K562 (cell line): ENCODE measurements at regions not wholly inside any gene's neighbourhood (a gene's known extent, or its start where the extent isn't known, plus 50 kb on each side); places are given as distances from the start of the nearest gene placed in this dataset.

Experiments used
- ATAC-seq: fragments of 200-7000 bp; cut with Tn5 transposase; 3 replicates; pipeline ENCODE4 v1.9.1; 2020; ENCODE audit warnings: moderate library complexity
- BruUV-seq: library from RNA; stranded (reverse); fragments of 400-500 nt; replicated peaks from 2 replicates; lab custom pipeline; 2021; lab: Mats Ljungman, UMichigan
- CTCF ChIA-PET: fragments of 300-600 bp; formaldehyde crosslinking; extraction: SDS; loops from one replicate; lab custom pipeline; 2021; ENCODE audit warnings: low intra/inter-chr PET ratio; lab: Yijun Ruan, JAX
- POLR2A ChIA-PET: fragments of 300-600, 350-650 bp; sonication (Branson Sonifier 250); formaldehyde crosslinking; extraction: SDS; loops from one replicate; lab custom pipeline; 2021; ENCODE audit warnings: antibody characterized with exemption, inconsistent platforms; lab: Yijun Ruan, JAX
- DNase-seq, 4 experiments: peaks; one replicate each; pipeline versions ENCODE4 v3.0.0 to v3.0.0-alpha.2; 2011 to 2018; ENCODE audit warnings: low spot score in 3 of 4, mixed read lengths in 3 of 4; ENCODE audit errors: extremely low read depth in 1 of 4
- FAIRE-seq: peaks from 2 replicates; lab custom pipeline; 2011; peaks lifted over from hg19 to GRCh38; lab: Jason Lieb, UNC
- H2AFZ ChIP-seq: 2 replicates; pipeline ENCODE4 v1.6.0; 2011; ENCODE audit warnings: low read depth, low read length, control low read depth, inconsistent platforms
- H3K27ac ChIP-seq: fragments of 200-600 bp; 3 replicates; pipeline ENCODE4 v1.8.0; 2011; ENCODE audit warnings: low read depth, mild to moderate bottlenecking, control low read depth, inconsistent platforms, low read length, moderate library complexity, mixed read lengths; ENCODE audit errors: extremely low read depth
- H3K27me3 ChIP-seq, 2 experiments: fragments of 300-600 bp in 1 of 2; 2 replicates in 1 of 2; 3 replicates in 1 of 2; pipeline versions ENCODE4 v1.6.0 to v1.8.0; 2011; ENCODE audit warnings: inconsistent platforms in 2 of 2, low read length in 2 of 2, mild to moderate bottlenecking in 1 of 2, mixed read lengths in 1 of 2, moderate library complexity in 1 of 2; ENCODE audit not compliant: control insufficient read depth in 2 of 2, insufficient read depth in 2 of 2
- H3K36me3 ChIP-seq: fragments of 300-600 bp; 3 replicates; pipeline ENCODE4 v1.8.0; 2011; ENCODE audit warnings: mild to moderate bottlenecking, low read length, inconsistent platforms; ENCODE audit not compliant: control insufficient read depth, insufficient read depth
- H3K4me1 ChIP-seq, 2 experiments: fragments of 200-600 bp in 1 of 2; replicated peaks in 1 of 2; 2 replicates in 1 of 2; 3 replicates in 1 of 2; pipeline versions ENCODE4 v1.5.1 to v1.8.0; 2011; ENCODE audit warnings: inconsistent platforms in 2 of 2, low read length in 2 of 2, mild to moderate bottlenecking in 1 of 2, mixed read lengths in 1 of 2, moderate library complexity in 1 of 2; ENCODE audit not compliant: control insufficient read depth in 2 of 2, insufficient read depth in 2 of 2
- H3K4me2 ChIP-seq: 2 replicates; pipeline ENCODE4 v1.6.1; 2011; ENCODE audit warnings: low read length, control low read depth, inconsistent platforms, mixed read lengths; ENCODE audit not compliant: insufficient read depth
- H3K4me3 ChIP-seq: fragments of 200-600 bp; sonication (generic), shearing (Covaris generic); 2 replicates; pipeline ENCODE4 v1.5.1; 2016; ENCODE audit warnings: control low read depth, inconsistent platforms
- H3K79me2 ChIP-seq: fragments of 200-600 bp; 3 replicates; pipeline ENCODE4 v1.8.0; 2011; ENCODE audit warnings: low read length, inconsistent platforms; ENCODE audit not compliant: control insufficient read depth, insufficient read depth
- H3K9ac ChIP-seq, 2 experiments: 2 replicates each; pipeline versions ENCODE4 v1.6.0 to v1.6.1; 2011; ENCODE audit warnings: low read depth in 2 of 2, low read length in 2 of 2, control low read depth in 1 of 2, inconsistent platforms in 1 of 2, mild to moderate bottlenecking in 1 of 2, mixed read lengths in 1 of 2; ENCODE audit not compliant: insufficient read depth in 1 of 2
- H3K9me1 ChIP-seq: one replicate; pipeline ENCODE4 v1.6.0; 2011; ENCODE audit warnings: inconsistent platforms, mild to moderate bottlenecking, low read length, moderate library complexity; ENCODE audit not compliant: control insufficient read depth, insufficient read depth
- H3K9me3 ChIP-seq: replicated peaks from 2 replicates; pipeline ENCODE4 v1.5.1; 2011; ENCODE audit warnings: low read depth, low read length, inconsistent platforms; ENCODE audit not compliant: control insufficient read depth, insufficient read depth
- H4K20me1 ChIP-seq: replicated peaks from 2 replicates; pipeline ENCODE4 v1.6.1; 2011; ENCODE audit warnings: low read length, inconsistent platforms, mixed read lengths; ENCODE audit not compliant: control insufficient read depth, insufficient read depth
- EP400 ChIP-seq: fragments of 450-650 bp; IDR thresholded peaks from 2 replicates; pipeline ENCODE4 v1.6.1; 2017; ENCODE audit warnings: antibody characterized with exemption, mild to moderate bottlenecking, moderate library complexity
- ZNF778 ChIP-seq: fragments of 450-650 bp; formaldehyde crosslinking; IDR thresholded peaks from 2 replicates; pipeline ENCODE4 v1.4.0; 2020; ENCODE audit warnings: mild to moderate bottlenecking, moderate library complexity
- WGBS: fragments of 100-300 bp; shearing (Covaris generic); methylation state at CpG from one replicate; pipeline ENCODE4 v1.1.6; 2016; ENCODE audit warnings: low coverage, mixed read lengths; ENCODE audit not compliant: insufficient coverage; ENCODE audit errors: missing lambda C conversion rate; 5-methylcytosine and 5-hydroxymethylcytosine counted together
- in situ Hi-C: fragments of 300-500 bp; cut with MboI; formaldehyde crosslinking; loops from 4 replicates; pipeline ENCODE4 v1.15.0; 2018; ENCODE audit warnings: inconsistent platforms, mixed read lengths
- intact Hi-C: fragments of 100-400 bp; cut with micrococcal nuclease; formaldehyde crosslinking; loops from 2 replicates; pipeline ENCODE4 v1.14.2; 2022

DNA sequence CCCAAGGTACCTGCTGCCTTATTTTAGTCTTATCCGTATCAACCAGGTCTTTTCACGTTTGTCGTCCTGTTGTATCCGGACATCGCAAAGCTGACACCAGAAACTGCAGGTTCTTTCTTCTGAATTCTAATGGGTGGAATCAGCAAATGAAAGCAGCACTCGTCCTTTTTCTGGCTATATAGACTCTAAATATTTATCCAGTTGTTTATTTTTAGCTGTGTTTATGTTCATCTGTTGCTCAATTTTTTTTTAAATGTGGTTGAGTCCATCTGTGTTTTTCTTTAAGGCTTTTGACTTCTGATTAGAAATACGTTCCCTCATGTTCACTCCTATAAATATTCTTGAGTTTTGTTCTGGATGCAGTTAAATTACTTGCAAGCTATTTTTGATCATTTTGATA is 831.7 kb downstream of the MTRR start:
- H3K27ac ChIP-seq = no peak overlapping the region
- DNase-seq = no peak
- H2AFZ ChIP-seq = no peak overlapping the region
- no peak for FAIRE-seq
- H3K4me2 ChIP-seq = no peak overlapping the region
- intact Hi-C loops (no loop called here), in situ Hi-C loops (no loop called here)
- ChIA-PET CTCF (no interaction called here), POLR2A (no interaction called here)
- no peak overlapping the region for H3K4me3 ChIP-seq
- no peaks in the 10 kb centered on the region for H3K9me3 ChIP-seq
- WGBS = 3% methylated on average over 7 of the region's 7 CpGs
- H3K4me1 ChIP-seq = no peaks in the 10 kb centered on the region
- H3K9ac ChIP-seq = no peak overlapping the region
- TF ChIP-seq EP400 = no peak
- no peaks in the 10 kb centered on the region for H3K27me3 ChIP-seq
- H3K9me1 ChIP-seq = no peaks in the 10 kb centered on the region
- no peaks in the 10 kb centered on the region for H4K20me1 ChIP-seq
- no peak for ATAC-seq
- H3K79me2 ChIP-seq = no peaks in the 10 kb centered on the region
- no peaks in the 10 kb centered on the region for H3K36me3 ChIP-seq
- no TSS peak for BruUV-seq

DNA sequence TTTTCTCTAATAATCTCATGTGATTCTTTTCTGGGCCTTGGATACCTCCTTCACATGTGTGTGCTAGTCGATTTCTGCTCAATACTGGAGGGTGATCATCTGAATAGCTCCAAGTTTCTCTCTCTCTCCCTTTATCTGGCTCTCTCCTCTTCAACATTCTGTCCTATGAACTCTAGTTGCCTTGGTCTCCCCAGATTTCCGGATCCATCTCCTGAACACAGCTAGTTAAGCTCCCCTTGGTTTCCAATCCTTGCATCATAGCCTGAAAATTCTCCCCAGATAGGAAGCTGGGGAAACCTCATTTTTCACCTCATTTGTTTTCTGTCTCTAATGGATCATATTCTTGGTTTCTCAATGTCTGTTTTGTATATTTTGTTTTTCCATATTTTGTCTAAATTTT is 832.3 kb downstream of the MTRR start:
- Histone ChIP-seq H3K36me3 (no peaks in the 10 kb centered on the region), H4K20me1 (no peaks in the 10 kb centered on the region), H3K79me2 (no peaks in the 10 kb centered on the region), H3K4me3 (no peak overlapping the region), H2AFZ (no peak overlapping the region), H3K9ac (no peak overlapping the region), H3K9me1 (no peaks in the 10 kb centered on the region), H3K27me3 (no peaks in the 10 kb centered on the region), H3K27ac (no peak overlapping the region), H3K4me1 (no peaks in the 10 kb centered on the region), H3K9me3 (no peaks in the 10 kb centered on the region), H3K4me2 (no peak overlapping the region)
- no peak for DNase-seq
- FAIRE-seq = peak; percentile 23
- no peak for TF ChIP-seq ZNF778
- ChIA-PET CTCF (no interaction called here), POLR2A (no interaction called here)
- BruUV-seq = no TSS peak
- 0% methylated on average over 2 of the region's 2 CpGs for WGBS
- intact Hi-C loops (no loop called here), in situ Hi-C loops (no loop called here)
- ATAC-seq = no peak
